Middle frontal gyrus (tissue), 1 donor: ENCODE measurements at regions not wholly inside any gene's neighbourhood (a gene's known extent, or its start where the extent isn't known, plus 50 kb on each side); places are given as distances from the start of the nearest gene placed in this dataset.

Experiments used
- DNase-seq: peaks from one replicate; pipeline ENCODE4 v3.0.0-alpha.2; 2015; ENCODE audit warnings: low spot score; ENCODE audit errors: extremely low spot score

DNA sequence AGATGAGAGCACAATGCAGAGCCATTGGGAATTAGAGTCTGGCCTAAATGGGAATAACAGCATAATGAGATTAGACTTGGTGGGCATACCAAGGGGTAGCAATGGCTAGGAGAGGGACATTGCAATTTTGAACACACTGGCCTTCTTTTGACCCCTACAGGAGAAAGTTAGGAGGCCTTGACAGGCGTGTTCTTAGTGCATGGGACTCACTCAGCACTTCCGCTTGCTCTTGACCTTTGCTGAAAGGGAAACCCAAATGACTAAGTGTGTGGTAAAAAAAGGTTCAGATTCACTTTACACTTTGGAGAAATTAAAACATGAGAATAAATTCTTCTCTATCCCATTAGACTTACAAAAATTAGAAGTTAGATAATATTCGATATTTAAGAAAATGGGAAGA, 317.4 kb downstream of the DIPK2A start:
- no peak for DNase-seq

DNA sequence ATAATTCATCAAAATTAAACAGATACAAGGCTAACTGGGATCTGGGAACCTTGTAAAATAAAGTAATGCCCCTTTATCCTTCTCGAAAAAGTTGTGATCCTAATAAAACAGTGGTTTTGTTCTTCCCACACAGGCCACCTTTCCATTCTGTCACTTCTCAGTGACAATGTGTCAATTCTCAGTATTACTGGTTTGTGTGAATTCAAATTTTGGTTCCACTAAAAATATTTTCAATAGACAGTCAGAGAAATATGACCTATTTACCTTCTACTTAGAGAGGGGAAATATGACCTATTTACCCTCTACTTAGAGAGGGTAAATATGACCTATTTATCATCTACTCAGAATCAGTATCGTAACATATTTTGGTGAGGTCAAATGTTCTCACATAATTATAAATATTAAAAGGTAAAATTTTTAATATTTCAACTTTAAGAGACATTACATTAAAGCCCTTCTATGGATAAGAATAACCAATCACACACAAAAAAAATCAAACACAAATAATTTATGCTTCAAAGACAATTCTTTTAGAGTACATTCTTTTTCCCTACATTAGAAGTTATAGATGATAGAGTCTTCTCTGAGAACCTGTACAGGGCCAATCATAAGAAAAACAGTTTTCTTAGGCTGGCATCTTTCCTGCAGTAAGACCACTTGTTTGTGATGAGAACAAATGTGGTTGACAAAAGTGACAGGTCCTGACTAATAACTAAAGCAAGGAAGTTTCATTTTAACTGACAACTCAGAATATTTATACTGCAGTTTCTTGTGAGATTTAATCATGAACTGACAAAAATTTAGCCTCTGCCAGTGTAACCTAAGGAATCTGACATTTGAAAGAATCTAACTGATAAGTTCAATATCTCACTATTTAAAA, 323.3 kb downstream of the DIPK2A start:
- no peak for DNase-seq

DNA sequence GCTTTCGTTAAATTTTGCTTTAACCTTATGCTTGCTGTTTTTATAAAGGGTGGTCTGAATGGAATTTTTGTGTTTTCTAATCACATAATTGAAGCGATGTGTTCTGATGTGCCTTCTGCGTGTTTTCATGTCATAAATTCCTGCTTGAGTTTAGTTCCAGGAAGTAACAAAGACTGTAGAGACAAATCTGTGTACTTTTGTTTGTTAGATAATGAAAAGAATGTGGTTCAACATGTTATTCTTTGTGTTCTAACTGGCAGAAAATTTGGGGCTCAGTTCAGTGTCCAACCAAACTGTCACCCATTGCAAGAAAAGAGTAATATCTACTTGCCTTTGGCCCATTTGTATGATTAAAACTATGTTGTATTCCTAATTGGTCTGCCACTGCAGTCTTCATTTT, 324.0 kb downstream of the DIPK2A start:
- DNase-seq = no peak

DNA sequence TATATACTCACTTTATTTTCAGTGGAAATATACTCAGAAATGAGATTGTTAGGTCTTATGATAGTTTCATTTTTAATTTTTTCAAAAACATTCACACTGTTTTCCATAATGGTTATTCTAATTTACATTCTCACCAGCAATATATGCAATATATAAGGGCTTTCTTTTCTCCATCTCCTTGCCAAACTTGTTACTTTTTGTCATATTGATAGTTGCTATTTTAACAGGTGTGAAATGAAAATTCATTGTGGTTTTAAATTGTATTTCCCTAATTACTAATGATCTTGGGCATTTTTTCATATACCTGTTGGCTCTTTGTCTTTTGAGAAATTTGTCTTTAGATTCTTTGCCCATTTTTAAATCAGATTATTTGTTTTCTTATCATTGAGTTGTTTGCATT, 325.2 kb downstream of the DIPK2A start:
- DNase-seq = no peak

DNA sequence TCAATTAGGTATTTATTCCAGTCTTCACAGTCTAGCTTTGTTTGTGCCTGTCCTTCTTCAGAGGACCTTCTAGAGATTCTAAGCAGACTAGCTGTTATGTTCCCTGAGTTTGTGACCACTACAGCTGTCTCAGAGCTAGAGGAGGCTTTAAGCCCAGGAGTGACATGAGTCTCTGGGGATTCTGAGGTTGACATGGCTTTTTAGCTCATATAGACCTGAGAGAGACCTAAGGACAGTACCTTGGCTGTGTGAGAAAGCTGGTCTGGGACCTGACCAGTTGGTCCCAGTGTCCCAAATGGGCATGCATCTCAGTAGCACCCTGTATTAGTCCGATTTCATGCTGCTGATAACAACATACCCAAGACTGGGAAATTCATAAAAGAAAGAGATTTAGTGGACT, 330.2 kb downstream of the DIPK2A start:
- DNase-seq = no peak

DNA sequence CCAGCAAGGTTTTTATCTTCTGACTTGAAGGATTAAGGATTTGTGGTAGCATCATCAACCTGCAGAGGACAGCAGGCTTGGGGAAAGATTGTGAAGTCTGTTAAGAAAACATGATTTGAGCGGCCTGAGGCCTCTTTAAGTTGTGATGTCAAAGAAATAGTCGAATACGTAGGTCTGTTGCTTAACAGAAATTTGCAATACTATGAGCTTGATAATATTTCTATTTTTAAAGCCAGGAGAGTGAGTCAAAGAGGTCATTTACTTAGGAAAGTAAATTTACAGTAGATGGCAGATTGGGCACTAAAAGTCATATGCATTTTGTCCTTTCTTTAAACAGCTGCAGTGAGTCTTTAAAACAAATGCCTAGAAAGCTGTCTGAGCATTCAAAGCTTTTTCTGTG, 336.3 kb downstream of the DIPK2A start:
- no peak for DNase-seq

DNA sequence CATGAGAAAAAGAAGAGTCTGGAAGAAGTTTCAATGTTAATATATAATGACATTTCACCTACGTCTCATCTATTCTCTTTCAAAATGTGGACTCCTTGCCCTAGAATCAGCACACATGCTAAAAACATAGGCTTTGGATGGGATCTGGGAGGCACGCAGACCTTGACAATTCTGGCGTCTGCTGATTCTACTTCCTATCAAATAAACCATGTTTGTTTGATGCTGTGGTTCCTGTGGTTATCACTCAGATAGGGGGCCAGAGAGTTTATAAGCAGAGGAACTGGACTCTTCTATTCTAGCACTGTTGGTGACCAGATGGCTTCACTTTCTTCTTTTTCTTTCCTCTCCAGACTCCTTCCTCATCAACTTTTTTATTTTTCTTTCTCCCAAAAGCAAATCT, 336.8 kb downstream of the DIPK2A start:
- no peak for DNase-seq

DNA sequence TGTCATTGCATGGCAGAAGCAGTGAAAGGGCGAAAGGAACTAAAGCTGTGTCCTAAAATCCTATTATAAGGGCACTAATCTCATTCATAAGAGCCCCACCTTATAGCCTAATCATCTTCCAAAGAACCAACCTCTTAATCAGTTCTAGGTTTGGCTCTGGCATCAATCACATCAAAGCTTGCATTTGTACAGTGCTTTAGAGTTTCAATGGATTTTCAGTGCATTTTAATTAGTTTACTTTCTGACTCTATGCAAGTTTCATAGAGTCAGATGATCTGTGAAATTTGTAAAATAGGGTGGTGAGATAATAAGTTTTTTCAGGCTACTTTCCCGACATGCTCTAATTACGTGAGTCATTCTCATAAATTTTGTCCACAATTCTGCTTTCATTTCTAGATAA, 341.1 kb downstream of the DIPK2A start:
- DNase-seq = no peak

DNA sequence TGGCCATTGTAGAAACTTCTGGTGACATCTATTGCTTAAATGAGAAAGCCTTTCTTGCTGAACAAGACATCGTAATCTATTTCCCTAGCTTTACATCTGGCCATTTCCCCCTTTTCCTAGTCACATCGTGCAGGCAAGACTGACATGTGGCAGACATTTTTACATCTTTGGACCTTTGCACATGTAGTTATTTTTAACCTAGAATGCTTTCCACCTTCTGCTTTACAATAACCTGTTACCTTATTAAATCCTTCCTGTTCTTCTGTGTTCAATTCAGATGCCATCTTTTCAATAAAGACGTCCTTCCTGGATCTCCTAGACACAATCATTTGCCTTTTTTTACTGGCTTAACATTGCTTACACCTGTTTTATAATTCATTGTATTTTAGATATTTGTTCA, 343.3 kb downstream of the DIPK2A start:
- DNase-seq = no peak

DNA sequence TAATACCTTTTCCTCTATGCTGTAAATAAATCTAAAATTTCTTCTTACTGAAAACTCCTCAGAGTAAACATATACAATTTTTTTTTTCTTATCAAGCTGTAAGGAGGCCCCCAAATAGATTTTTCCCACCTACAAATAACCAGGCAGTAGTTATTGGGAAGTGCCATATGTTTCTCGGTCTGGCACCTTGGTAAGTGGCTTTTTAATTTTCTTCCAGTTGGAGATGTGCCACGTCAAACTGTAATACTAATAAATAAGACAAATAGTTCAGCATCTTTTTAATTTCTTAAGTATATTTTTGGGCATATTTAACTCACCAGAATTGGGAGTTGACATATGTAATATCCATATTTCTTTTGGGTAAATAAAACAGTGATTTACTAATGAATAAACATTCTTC, 346.3 kb downstream of the DIPK2A start:
- no peak for DNase-seq

DNA sequence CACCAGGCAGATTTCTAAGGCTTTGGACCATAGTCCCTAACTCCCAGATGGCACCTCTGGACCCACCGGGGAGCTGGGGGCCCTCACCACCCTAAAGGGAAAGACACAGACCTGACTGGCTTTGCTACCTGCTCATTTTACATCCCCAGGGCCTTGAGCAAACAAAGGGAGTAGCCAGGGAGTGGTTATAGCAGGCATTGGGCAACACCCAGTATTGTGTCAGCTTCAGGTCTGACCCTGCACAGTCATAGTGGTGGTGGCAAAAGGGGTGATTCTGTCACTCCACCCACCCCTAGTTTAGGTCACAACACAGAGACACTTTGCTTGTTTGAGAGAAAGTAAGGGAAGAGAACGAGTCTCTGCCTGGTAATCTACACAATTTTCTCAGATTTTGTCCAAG, 352.5 kb downstream of the DIPK2A start:
- no peak for DNase-seq

DNA sequence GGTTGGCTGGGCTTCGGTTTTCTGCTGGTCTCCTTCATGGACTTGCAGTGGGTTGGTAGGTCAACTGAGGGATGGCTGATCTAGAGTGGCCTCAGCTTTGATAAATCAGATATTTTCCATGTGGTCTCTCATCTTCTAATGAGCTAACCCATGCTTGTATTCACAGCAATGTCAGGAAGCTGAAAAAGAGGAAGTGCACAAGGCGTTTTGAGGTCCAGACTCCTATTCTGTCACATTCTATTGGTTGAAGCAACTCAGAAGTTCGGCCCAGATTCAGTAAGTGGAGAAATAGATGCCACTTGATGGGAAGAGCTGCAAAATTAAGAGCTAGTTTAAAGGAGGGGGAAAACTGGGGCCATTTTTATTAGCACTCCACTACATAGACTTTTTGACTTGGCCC, 361.2 kb downstream of the DIPK2A start:
- no peak for DNase-seq

DNA sequence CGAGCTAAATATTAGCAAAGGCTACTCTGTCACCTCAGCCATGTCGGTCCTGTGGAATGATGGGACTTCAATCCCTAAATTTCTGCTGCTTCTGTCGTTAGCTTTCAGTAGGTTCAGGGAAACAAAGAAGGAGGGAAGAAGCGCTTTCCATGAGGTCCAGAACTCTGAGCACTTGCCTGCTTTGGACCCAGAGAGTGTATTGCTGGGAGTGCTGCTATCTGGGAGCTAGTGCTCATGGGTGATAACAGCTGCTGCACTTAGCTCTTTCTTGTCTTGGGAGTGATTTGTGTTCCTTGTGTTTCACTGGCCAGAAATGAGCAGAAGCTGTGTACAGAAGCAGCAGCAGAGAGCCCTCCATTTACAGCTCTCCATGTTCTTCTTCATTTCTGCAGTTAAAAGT, 369.8 kb downstream of the DIPK2A start:
- DNase-seq = no peak

DNA sequence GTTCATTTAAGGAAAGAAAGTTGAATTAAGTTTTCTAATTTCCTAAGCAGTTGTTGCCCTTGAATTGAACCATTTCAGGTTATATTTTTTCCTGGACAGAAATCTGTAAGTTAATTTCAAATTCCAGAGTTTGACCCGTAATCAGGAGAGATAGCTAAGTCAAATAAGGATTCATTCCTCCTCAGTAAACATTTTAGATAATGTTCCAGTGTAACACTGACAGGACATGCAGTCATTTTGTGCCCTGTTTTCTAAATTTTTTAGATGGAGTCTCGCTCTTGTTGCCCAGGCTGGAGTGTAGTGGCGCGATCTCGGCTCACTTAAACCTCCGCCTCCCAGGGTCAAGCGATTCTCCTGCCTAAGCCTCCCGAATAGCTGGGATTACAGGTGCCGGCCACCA, 371.7 kb downstream of the DIPK2A start:
- DNase-seq = no peak

DNA sequence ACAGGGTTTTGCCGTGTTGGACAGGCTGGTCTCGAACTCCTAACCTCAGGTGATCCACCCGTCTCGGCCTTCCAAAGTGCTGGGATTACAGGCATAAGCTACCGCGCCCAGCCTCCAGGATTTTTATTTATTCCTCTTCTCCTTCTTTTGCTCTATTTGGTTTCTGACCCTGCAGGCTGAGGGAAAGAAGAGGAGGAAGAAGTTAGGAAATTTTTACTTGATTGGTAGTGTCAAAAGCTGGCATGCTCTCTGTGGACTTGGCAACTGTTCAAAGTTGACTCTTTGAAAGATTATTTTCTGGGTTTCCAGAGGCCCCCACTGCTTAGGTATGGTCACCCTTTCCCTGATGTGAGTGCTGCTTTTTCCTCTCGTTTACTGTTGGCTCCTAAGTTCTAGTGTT, 372.2 kb downstream of the DIPK2A start:
- DNase-seq = no peak

DNA sequence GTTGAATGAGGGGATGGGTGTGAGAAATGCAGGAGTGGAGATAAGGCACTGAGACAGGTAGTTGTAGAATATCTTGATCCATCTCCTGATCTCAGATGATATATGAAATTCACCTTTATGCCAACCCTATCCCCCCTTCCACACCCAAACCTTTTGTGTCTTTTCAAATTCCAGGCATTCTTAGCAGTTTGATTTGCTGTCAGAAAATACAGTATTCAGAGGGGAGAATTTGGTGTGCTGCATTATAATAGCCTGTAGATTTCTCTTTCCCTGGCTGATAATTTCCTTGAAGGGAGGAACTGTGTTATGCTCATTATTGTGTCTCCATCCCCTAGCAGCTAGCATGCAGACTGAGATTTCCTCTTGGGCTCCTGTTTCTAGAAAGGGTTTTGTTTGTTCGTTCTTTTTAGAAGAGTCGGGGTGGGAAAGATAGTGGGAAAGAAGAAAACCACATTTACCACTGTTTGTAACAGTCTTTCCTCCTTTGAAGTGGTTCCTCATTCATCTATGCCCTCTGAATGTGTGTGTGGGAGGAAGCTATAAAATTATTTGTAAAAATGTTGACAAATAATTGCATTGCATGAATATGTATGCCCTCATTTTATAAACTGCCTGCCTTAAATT, 373.4 kb downstream of the DIPK2A start:
- no peak for DNase-seq

DNA sequence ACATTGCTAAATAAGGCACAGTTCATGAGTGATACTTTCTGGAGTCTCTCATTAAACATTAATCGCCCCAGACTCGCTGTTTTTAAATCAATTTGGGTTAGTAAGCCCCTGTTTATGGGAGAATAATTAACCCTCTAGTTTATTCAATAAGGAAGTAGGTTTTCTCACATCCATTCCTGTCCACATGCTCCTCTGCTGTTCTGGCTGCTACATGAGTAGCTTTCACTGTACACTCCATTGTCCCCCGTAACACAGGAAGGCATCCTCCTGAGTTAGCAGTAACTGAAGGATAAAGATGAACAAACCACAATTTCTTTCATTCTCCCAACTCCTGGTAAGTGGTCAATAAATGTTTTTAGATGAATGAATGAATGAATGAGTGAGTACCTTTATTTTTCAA, 378.5 kb downstream of the DIPK2A start:
- DNase-seq = no peak

DNA sequence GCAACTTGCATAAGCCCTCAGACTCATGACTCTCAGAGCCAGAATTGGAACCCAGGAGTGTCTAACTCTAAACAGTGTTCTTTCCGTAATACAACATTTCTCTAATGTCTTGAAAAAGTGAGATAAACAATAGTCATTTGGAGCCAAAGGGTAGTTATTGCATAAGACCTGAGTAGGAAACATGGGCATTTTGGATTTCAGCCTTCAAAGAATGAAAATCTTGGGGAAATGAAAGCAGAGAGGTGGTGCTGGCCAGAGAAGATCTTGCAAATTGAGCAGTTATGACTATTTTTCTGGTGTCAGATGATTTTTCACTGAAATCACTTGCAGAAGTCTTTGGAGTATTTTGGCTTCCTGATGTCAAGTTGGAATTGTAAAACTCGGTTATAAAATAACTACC, 379.4 kb downstream of the DIPK2A start:
- DNase-seq = no peak

DNA sequence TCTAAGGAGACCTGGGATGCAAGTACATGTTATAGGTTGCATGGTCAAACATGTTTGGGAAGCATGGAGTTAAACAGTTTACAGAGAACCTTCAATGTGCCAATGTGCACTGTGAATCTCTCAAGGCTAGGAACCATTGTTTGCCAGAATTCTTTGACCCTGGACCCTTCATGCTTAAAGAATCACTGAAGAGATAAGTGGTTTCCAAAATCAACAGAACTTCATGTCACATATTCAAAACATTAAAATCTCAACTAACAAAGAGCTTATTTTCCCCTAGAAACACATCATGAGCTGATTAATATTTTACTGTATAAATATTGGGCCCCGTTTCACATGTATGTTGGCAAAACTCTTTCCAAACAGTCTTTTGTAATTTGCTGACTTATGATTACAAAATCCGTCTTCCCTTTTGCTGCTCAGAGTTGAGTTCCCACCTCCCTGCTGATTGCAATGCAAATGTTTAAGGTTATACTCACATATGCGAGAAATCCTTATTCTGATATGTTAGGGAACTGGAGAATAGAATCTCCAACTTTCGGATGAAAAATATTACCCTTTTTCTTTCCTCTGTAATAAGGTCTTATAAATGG, 380.2 kb downstream of the DIPK2A start:
- DNase-seq = no peak

DNA sequence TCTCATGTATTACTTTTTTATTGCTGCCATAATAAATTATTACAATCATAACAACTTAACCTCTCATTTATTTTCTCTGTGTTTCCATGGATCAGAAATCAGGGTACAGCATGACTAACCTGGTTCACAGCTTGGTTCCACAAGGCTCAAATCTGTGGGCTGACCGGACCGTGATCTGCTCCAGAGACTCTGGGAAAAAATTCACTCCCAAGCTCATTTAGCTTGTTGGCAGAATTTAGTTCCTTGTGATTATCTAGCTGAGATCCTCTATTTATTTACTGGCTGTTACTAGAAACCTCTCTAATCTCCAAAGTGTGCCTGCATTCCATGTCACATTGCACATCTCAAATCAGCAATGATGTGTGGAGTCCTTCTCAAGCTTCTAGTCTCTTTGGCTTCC, 386.6 kb downstream of the DIPK2A start:
- no peak for DNase-seq

DNA sequence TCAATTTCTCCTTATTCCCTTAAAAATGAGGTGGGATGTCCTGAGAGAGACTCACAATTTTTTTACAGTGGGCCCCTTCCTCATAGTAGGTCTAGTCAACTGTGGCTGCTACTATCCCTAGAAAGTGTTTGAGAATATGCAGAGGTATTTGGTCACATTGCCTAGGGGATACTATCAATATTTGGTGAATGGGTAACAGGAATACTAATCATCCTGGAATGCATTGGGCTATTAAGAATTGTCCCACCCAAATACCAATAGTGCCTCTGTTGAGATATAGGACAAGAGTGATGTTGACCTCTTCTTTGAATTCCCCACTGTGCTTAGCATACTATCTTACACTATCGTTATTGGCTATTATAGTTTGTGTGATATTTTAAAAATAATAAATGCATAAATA, 389.4 kb downstream of the DIPK2A start:
- no peak for DNase-seq

DNA sequence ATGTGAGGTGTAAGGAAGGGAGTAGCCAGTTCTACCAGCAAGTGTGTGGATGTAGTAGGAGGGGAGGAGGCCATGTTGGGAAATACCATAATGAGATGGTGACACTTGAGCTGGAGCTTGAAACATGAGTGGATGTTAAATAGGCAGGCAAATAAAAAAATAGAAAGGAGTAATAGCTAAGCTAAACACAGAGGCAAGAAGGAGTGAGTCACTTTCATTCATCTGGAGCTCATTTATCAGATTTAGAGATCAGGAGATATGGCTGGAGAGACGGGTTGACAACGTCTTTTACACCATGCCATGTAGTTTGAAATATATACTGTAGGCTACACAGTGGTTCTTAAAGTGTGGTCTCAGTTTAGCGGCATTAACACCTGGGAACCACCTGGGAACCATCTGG, 390.5 kb downstream of the DIPK2A start:
- no peak for DNase-seq

DNA sequence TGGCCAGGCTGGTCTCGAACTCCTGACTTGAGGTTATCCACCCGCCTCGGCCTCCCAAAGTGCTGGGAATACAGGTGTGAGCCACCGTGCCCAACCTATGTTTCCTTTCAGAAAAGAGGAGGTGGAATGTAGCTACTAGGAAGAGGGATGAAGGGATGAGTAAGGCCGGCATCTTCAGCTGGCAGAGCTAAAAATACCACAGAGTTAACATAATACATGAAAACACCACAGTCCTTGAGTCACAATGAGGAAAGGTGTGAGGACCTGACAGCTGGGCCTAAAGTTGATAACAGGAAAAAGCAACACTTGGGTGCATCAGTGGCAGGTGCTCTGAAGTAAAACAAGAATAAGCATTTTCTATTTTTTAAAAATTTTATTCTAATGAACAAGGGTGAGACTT, 392.2 kb downstream of the DIPK2A start:
- no peak for DNase-seq
